IPS DF 6.9 (cell line): ENCODE measurements at regions not wholly inside any gene's neighbourhood (a gene's known extent, or its start where the extent isn't known, plus 50 kb on each side); places are given as distances from the start of the nearest gene placed in this dataset.

Experiments
- DNase-seq: peaks from one replicate; pipeline ENCODE4 v3.0.0-alpha.2; 2013; ENCODE audit warnings: low read depth, low spot score
- H3K27ac ChIP-seq: one replicate; pipeline ENCODE4 v1.5.1; 2013; ENCODE audit warnings: low read length, control low read depth
- H3K27me3 ChIP-seq: 2 replicates; pipeline ENCODE4 v1.6.1; 2013; ENCODE audit warnings: mild to moderate bottlenecking, low read length; ENCODE audit not compliant: control insufficient read depth, insufficient read depth
- H3K36me3 ChIP-seq: 2 replicates; pipeline ENCODE4 v1.6.1; 2013; ENCODE audit warnings: low read length; ENCODE audit not compliant: control insufficient read depth, insufficient read depth
- H3K4me1 ChIP-seq: 2 replicates; pipeline ENCODE4 v1.6.1; 2013; ENCODE audit warnings: low read length; ENCODE audit not compliant: control insufficient read depth, insufficient read depth
- H3K4me3 ChIP-seq: 2 replicates; pipeline ENCODE4 v1.5.1; 2013; ENCODE audit warnings: mild to moderate bottlenecking, low read length
- H3K9me3 ChIP-seq: 2 replicates; pipeline ENCODE4 v1.6.1; 2013; ENCODE audit warnings: low read length, inconsistent platforms; ENCODE audit not compliant: control insufficient read depth, insufficient read depth
- whole genome bisulfite sequencing: extraction: QIAGEN DNeasy Blood & Tissue Kit; methylation state at CpG from one replicate; pipeline ENCODE4 v1.1.7; 2013; ENCODE audit warnings: mixed read lengths, missing lambda C conversion rate; ENCODE audit not compliant: insufficient read length, insufficient coverage; 5-methylcytosine and 5-hydroxymethylcytosine counted together

DNA sequence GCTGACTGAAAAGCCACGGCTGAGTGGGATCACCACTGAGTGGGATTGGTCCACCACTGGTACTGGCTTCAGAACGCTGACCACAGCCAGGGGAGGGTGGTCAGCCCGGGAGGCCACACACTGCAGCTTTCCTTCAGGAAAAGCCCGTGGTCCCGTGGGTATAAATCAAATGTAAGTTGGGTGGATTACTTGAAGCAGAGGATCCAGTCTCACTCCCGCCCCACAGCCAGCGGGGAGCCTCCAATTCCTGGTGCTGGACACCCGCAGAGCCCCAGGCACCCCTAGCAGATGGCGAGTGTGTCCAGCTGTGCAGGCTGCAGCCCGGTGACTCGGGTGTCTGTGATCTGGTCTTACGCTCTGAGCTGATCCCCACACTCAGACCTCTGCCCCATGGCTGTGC lies 231.1 kb upstream of the ZNF32 start:
- DNase-seq = no peak
- H3K4me1 ChIP-seq = 0 out of 2 replicates have a peak, but pooled peaks cover 3% of the 10 kb centered on the region
- H3K27ac ChIP-seq = no peak overlapping the region
- H3K4me3 ChIP-seq = no peak overlapping the region
- H3K9me3 ChIP-seq = no peaks in the 10 kb centered on the region
- no CpG with 5 or more reads among the region's 12 CpGs for WGBS
- H3K27me3 ChIP-seq = no peaks in the 10 kb centered on the region
- no peaks in the 10 kb centered on the region; the same call in 1 of the 2 replicates for H3K36me3 ChIP-seq

DNA sequence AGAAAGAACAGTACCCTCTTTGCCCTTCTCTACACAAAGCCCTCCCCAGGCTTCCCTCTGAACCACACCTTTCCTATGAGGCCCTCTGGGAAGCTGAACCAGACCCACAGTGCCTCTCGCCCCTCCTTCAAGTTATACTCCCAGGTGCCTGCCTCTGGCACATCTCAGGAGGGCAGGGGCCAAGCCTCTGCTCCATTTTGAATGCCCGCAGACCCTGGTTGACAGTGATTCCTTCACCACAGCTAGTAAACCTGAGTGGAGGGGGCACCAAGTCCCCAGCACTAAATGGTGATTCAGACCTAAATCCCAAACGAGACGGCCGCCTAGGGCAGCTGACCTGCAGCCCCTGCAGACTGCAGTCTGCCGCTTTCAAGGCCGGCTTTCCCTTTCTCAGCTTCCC lies 230.5 kb upstream of the ZNF32 start:
- no peak overlapping the region for H3K4me3 ChIP-seq
- no peaks in the 10 kb centered on the region for H3K9me3 ChIP-seq
- no peaks in the 10 kb centered on the region; the same call in 1 of the 2 replicates for H3K36me3 ChIP-seq
- H3K27me3 ChIP-seq = no peaks in the 10 kb centered on the region
- H3K27ac ChIP-seq = no peak overlapping the region
- H3K4me1 ChIP-seq = 0 out of 2 replicates have a peak, but pooled peaks cover 3% of the 10 kb centered on the region
- WGBS = no CpG with 5 or more reads among the region's 7 CpGs
- no peak for DNase-seq

DNA sequence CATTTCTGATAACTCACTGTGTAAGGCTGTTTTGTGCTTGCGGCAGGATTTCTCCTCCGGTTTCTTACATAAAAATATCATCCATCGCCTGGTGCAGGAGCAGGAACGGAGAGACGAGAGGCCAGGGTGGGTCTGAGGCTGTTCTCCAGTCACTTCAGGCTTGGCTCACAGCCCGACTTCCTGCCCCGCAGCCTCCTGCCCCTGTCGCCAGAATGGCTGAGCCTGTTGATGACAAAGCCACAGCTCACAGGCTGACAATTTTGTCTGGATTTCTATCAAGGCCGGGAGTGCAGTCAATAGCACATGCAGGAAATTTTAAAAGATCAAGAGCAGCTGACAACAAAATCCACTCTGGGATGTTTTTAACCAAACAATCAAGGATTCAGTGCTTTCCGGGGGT lies 229.7 kb upstream of the ZNF32 start:
- no peak overlapping the region for H3K4me3 ChIP-seq
- no peak overlapping the region for H3K27ac ChIP-seq
- H3K9me3 ChIP-seq = no peaks in the 10 kb centered on the region
- H3K27me3 ChIP-seq = no peaks in the 10 kb centered on the region
- 0 out of 2 replicates have a peak, but pooled peaks cover 3% of the 10 kb centered on the region for H3K4me1 ChIP-seq
- H3K36me3 ChIP-seq = no peaks in the 10 kb centered on the region; the same call in 1 of the 2 replicates
- no CpG with 5 or more reads among the region's 10 CpGs for WGBS
- DNase-seq = no peak

DNA sequence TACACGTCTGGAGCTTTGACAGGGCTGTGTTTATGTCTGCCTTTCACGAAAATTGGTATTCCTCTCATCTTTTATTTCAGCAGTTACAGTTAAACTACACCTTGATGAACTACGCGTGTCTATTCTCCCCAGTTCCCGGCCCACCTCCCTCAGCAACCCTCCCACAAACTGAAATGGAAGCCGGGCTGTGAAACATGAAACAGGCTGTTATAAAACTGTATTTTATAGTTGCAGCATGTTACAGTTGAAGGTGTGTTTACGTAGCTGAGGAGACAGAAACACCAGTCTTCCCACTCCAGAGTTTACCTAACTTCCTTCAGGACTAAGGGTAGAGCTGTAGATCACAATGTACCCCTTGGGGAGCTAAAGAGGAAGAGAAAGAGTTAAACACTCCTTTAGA lies 228.3 kb upstream of the ZNF32 start:
- Histone ChIP-seq H3K4me3 (no peak overlapping the region), H3K36me3 (no peaks in the 10 kb centered on the region; the same call in 1 of the 2 replicates), H3K9me3 (no peaks in the 10 kb centered on the region), H3K27ac (no peak overlapping the region), H3K27me3 (no peaks in the 10 kb centered on the region), H3K4me1 (no peaks in the 10 kb centered on the region)
- WGBS = no CpG with 5 or more reads among the region's 7 CpGs
- DNase-seq = no peak

DNA sequence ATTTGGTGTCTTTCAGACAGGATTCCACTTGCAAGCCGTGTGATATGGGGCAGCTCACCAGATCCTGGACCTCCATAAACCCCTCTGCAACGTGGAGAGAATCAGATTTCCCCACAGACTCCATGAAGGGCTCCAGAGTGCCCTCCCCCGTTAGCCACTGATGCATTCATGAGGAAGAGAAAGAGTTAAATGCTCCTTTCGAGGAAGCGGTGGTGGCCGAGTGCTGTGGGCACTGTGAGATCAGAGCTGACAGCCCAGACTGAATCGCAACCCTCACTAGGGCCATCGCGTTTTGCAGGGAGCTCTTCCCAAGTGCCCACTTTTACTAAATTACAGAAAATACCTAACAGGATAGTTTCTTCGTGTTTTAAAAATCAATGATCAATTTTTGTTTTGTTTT lies 226.3 kb upstream of the ZNF32 start:
- no CpG with 5 or more reads among the region's 10 CpGs for WGBS
- no peak overlapping the region for H3K4me3 ChIP-seq
- H3K4me1 ChIP-seq = no peaks in the 10 kb centered on the region
- no peaks in the 10 kb centered on the region for H3K9me3 ChIP-seq
- H3K27me3 ChIP-seq = no peaks in the 10 kb centered on the region
- no peaks in the 10 kb centered on the region; the same call in 1 of the 2 replicates for H3K36me3 ChIP-seq
- no peak for DNase-seq
- H3K27ac ChIP-seq = no peak overlapping the region

DNA sequence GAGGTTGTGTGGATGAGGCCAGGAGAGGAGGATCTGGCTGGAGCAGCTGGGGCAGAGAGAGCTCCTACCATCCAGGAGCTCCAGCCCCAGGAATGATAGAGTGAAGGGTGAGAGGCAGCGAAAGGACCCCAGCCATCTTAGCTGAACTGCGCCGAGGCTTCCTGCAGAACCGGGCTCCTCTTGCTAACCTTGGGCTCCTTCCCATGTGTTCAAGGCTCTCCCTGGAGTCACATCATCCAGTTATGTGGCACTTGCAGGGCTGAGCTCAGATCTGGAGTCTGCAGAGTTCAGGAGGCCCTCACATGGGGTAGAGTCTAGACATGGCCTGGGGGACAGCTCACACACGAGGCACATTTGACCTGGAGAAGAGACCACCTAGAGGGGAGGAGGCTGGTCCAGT lies 225.0 kb upstream of the ZNF32 start:
- Histone ChIP-seq H3K36me3 (no peaks in the 10 kb centered on the region; the same call in 1 of the 2 replicates), H3K4me3 (no peak overlapping the region), H3K4me1 (no peaks in the 10 kb centered on the region), H3K27me3 (no peaks in the 10 kb centered on the region), H3K27ac (no peak overlapping the region), H3K9me3 (no peaks in the 10 kb centered on the region)
- WGBS = no CpG with 5 or more reads among the region's 5 CpGs
- DNase-seq = no peak

DNA sequence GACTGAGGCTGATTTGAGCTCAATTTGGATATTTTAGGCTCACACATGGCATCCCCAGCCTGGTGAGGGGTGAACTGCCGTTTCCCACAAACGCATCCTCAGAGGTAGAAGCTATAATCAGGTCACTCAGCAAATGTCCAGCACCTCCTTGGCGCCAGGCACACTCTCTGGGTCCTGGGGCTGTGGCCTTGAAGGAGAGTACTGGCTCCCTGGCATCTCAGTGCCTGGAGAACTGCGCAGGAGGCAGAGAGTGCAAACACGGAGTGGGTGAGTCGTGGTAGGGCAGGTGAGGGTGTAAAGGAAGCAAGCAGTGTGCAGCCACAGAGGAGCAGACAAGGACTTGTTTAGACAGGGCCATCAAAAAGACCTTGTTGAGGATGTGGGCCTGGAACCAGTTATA lies 224.0 kb upstream of the ZNF32 start:
- no peak overlapping the region for H3K4me3 ChIP-seq
- no peak for DNase-seq
- no peak overlapping the region for H3K27ac ChIP-seq
- no CpG with 5 or more reads among the region's 6 CpGs for WGBS
- no peaks in the 10 kb centered on the region for H3K4me1 ChIP-seq
- no peaks in the 10 kb centered on the region for H3K9me3 ChIP-seq
- H3K27me3 ChIP-seq = no peaks in the 10 kb centered on the region
- H3K36me3 ChIP-seq = no peaks in the 10 kb centered on the region

DNA sequence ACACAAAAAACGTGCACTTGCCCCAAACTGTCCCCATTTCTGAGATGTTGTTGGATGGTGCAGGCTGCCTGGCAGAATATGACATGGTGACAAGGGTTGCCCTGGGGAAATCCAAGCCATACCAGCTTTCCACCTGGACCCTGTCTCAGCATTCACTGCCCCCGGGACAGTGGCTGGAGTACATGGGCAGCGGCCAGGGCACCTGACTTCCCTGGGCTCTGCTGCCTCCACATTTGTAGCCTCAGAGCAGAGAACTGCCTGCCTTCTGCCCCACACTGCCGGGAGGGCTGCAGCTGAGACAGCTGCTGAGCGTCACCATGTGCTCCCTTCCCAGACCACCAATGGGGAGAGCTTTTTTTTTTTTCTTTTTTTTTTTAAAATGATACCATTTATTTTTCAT lies 222.9 kb upstream of the ZNF32 start:
- no peaks in the 10 kb centered on the region for H3K4me1 ChIP-seq
- WGBS = no CpG with 5 or more reads among the region's 5 CpGs
- no peaks in the 10 kb centered on the region for H3K27me3 ChIP-seq
- no peaks in the 10 kb centered on the region for H3K36me3 ChIP-seq
- no peak overlapping the region for H3K4me3 ChIP-seq
- no peak overlapping the region for H3K27ac ChIP-seq
- no peaks in the 10 kb centered on the region for H3K9me3 ChIP-seq
- no peak for DNase-seq

DNA sequence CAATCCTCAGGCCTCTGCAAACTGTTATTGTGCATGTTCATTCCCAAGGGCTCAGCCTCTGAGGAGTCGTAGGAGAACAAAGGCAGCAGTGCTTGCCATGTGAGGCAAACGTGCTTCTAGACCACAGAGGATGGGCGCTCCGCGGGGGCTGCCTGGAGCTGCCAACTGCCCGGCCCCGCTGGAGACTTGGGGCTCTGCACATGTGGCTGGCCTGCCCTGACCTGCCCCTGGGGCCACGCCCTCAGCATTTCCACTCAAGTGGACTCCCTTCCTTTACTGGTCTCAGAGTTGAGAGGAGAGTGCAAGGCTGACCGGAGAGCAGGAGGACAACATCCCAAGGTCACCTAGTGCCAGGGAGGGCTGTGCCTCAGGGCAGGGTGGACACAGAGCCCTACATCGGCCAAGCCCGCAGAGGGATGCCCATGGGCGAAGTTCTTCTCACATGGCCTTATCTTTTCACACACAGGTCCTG lies 222.3 kb upstream of the ZNF32 start:
- WGBS = no CpG with 5 or more reads among the region's 12 CpGs
- DNase-seq = no peak
- H3K36me3 ChIP-seq = no peaks in the 10 kb centered on the region
- no peak overlapping the region for H3K4me3 ChIP-seq
- H3K9me3 ChIP-seq = no peaks in the 10 kb centered on the region
- H3K27me3 ChIP-seq = no peaks in the 10 kb centered on the region
- H3K27ac ChIP-seq = no peak overlapping the region
- no peaks in the 10 kb centered on the region for H3K4me1 ChIP-seq

DNA sequence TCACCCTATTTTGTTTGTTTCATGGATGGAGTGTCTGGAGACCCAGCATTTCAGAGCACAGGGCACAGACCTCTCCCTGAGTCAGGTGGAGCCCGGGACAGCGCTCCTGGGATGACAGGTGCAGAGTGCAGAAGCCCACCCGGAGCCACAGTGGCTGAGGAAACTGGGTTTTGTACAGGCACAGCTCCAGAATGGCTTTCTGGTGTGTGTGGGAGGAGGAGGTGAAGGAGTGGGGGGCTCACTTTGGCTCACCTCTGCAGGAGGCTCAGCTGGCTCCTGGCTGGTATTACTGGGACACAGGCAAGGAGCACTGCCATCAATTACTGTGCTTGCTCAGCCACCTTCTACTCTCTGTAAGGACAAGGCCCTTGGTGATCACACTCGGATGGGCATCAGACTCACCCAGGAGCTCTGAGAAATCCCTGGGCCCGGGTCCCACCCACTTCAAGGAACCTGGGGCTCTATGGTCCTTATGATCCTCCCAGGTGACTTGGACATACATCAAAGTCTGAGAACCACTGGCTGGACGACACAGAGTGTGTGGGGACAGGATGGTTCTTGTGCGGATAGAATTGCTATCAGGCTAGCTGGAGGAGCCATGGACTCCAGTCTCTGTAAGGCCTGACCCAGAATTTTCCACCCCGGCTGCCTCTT lies 221.1 kb upstream of the ZNF32 start:
- no peak overlapping the region for H3K27ac ChIP-seq
- H3K4me3 ChIP-seq = no peak overlapping the region
- H3K36me3 ChIP-seq = no peaks in the 10 kb centered on the region
- WGBS = no CpG with 5 or more reads among the region's 8 CpGs
- H3K27me3 ChIP-seq = no peaks in the 10 kb centered on the region
- no peaks in the 10 kb centered on the region for H3K4me1 ChIP-seq
- no peak for DNase-seq
- no peaks in the 10 kb centered on the region for H3K9me3 ChIP-seq

DNA sequence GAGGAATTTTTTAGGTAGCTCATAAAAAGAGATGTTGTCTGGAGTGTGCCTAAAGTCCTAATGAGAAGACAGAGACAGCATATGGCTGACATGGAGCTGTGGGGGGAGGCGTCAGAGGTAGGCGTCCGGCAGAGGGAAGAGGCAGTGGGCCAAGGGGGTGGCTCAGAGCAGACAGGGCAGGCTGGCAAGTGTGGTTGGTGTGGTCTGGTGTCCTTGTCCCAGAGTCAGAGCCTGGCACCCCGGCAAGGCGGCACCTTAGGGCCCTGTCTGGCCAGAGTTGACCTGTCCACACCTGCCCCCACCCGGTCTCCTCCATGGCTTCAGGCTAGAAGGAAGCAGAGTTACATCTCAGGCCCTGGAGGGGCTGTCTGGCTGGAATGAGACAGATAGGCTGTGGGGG lies 220.3 kb upstream of the ZNF32 start:
- H3K4me3 ChIP-seq = no peak overlapping the region

More for the DNA sequence above, 220.3 kb upstream of the ZNF32 start:
- WGBS = no CpG with 5 or more reads among the region's 6 CpGs
- H3K9me3 ChIP-seq = no peaks in the 10 kb centered on the region
- no peaks in the 10 kb centered on the region for H3K27me3 ChIP-seq
- no peak overlapping the region for H3K27ac ChIP-seq
- no peak for DNase-seq
- H3K4me1 ChIP-seq = no peaks in the 10 kb centered on the region
- no peaks in the 10 kb centered on the region for H3K36me3 ChIP-seq
